ENCODE measurements at regions not wholly inside any gene's neighbourhood (a gene's known extent, or its start where the extent isn't known, plus 50 kb on each side); places are given as distances from the start of the nearest gene placed in this dataset.

- TF ChIP-seq CTCF (conservative IDR thresholded peaks at IDR 0.05; ENCODE audit: low read depth in 2 of 2), result no peak
- TF ChIP-seq EZH2phosphoT487 (IDR thresholded peaks at IDR 0.05; ENCODE audit: unreplicated experiment), result no peak
- TF ChIP-seq ZNF331 (CRISPR knock-in tag; IDR thresholded peaks at IDR 0.05; ENCODE audit: low read depth), result no peak
- no peak for TF ChIP-seq ETS1 (IDR thresholded peaks at IDR 0.05)
- TF ChIP-seq POLR2AphosphoS5 (IDR thresholded peaks at IDR 0.05; ENCODE audit: low read depth), result no peak
- TF ChIP-seq EZH2 (IDR thresholded peaks at IDR 0.05; ENCODE audit: low read depth, unreplicated experiment), result no peak
- TF ChIP-seq JUNB (IDR thresholded peaks at IDR 0.05; ENCODE audit: unreplicated experiment), result no peak
- no peak for TF ChIP-seq NANOG (IDR thresholded peaks at IDR 0.05; ENCODE audit: borderline replicate concordance)
These were observed 240.4 kb upstream of the SOX21 start for GRCh38 chr13:94952787-94953186.
